ENCODE measurements at regions not wholly inside any gene's neighbourhood (a gene's known extent, or its start where the extent isn't known, plus 50 kb on each side); places are given as distances from the start of the nearest gene placed in this dataset.

- Mint-ChIP-seq H3K27me3 (peaks cover 2% of the 10 kb centered on the region), H3K36me3 (no peaks in the 10 kb centered on the region), H3K4me1 (no peaks in the 10 kb centered on the region), H3K4me3 (no peak overlapping the region), H3K9me3 (peaks cover 3% of the 10 kb centered on the region), H3K27ac (no peak overlapping the region)
- DNase-seq (ENCODE audit: low spot score in 2 of 2) = no peak
- ATAC-seq (ENCODE audit: low read depth) = no peak
Measured at GRCh38 chr2:2540406-2540805, 209.3 kb upstream of the MYT1L start.

DNA sequence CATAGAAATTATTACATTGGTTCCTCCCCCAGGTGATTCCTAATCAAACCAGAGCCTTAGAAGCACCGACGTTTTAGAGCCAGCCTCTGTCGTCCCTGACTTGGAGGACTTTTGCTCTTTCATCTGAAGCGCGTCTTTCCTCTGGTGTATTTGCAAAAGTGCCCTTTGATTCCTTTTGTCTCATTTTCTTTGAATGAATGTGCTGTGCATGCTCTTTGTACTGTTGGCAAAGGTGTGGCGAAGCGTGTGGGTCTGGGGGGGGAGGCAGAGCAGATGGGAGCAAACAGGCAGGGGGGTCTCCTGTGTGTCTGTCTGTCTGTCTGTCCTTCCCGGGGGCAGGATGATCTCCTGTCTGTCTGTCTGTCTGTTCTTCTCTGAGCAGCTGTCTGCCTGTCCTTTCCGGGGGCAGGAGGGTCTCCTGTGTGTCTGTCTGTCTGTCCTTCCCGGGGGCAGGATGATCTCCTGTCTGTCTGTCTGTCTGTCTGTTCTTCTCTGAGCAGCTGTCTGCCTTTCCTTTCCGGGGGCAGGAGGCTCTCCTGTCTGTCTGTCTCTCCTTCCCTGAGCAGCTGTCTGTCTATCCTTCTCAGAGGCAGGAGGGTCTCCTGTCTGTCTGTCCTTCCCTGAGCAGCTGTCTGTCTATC is 205.5 kb upstream of the MYT1L start:
- ATAC-seq (ENCODE audit: low read depth) (no peak), DNase-seq (ENCODE audit: low spot score in 2 of 2) (no peak)
- no peak overlapping the region for H3K4me3 Mint-ChIP-seq
- H3K9me3 Mint-ChIP-seq = peaks cover 4% of the 10 kb centered on the region
- H3K27me3 Mint-ChIP-seq = peaks cover 2% of the 10 kb centered on the region
- H3K36me3 Mint-ChIP-seq = no peaks in the 10 kb centered on the region
- H3K27ac Mint-ChIP-seq = no peak overlapping the region
- H3K4me1 Mint-ChIP-seq = no peaks in the 10 kb centered on the region

- no peaks in the 10 kb centered on the region for H3K27me3 Mint-ChIP-seq
- H3K36me3 Mint-ChIP-seq = no peaks in the 10 kb centered on the region
- no peaks in the 10 kb centered on the region for H3K4me1 Mint-ChIP-seq
- no peak overlapping the region for H3K27ac Mint-ChIP-seq
- no peak for ATAC-seq (ENCODE audit: low read depth)
- H3K9me3 Mint-ChIP-seq = peaks cover 1% of the 10 kb centered on the region
- no peak overlapping the region for H3K4me3 Mint-ChIP-seq
- DNase-seq (ENCODE audit: low spot score in 2 of 2) = no peak
Measured at GRCh38 chr2:2530334-2530733, 199.3 kb upstream of the MYT1L start.

DNA sequence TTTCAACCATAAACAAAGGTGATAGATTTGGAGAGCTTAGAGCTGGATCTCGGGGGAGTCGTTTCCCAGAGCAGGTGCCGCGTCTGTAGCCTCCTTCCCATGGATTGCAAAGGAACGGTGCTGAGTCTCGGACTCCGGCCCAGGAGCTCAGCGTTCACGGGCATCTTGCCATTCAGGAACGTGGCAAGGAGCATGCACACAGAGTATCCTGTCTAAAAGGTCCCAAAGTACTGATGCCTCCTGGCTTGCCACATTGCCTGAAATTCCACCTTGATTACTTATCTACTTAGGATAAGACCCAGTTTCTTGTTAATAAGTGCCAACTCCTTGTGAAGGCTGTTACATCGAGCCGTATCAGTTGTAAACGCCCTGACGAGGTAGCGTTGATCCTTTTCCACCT is 197.8 kb upstream of the MYT1L start:
- Mint-ChIP-seq H3K4me3 (no peak overlapping the region), H3K4me1 (no peaks in the 10 kb centered on the region), H3K27me3 (peaks cover 2% of the 10 kb centered on the region), H3K27ac (no peak overlapping the region), H3K36me3 (no peaks in the 10 kb centered on the region), H3K9me3 (peaks cover 1% of the 10 kb centered on the region)
- DNase-seq (ENCODE audit: low spot score in 2 of 2) = no peak
- no peak for ATAC-seq (ENCODE audit: low read depth)

GRCh38 chr2:2527148-2527547 is 196.1 kb upstream of the MYT1L start:
- H3K36me3 Mint-ChIP-seq = no peaks in the 10 kb centered on the region
- H3K4me1 Mint-ChIP-seq = no peaks in the 10 kb centered on the region
- no peak overlapping the region for H3K27ac Mint-ChIP-seq
- DNase-seq (ENCODE audit: low spot score in 2 of 2) (no peak), ATAC-seq (ENCODE audit: low read depth) (no peak)
- no peak overlapping the region for H3K4me3 Mint-ChIP-seq
- peaks cover under 1% of the 10 kb centered on the region for H3K9me3 Mint-ChIP-seq
- H3K27me3 Mint-ChIP-seq = peaks cover 5% of the 10 kb centered on the region

- no peak for DNase-seq (ENCODE audit: low spot score in 2 of 2)
- no peak for ATAC-seq (ENCODE audit: low read depth)
- Mint-ChIP-seq H3K27me3 (peaks cover 12% of the 10 kb centered on the region), H3K9me3 (peaks cover 8% of the 10 kb centered on the region), H3K27ac (no peak overlapping the region), H3K4me1 (no peaks in the 10 kb centered on the region), H3K36me3 (no peaks in the 10 kb centered on the region), H3K4me3 (no peak overlapping the region)
Measured at GRCh38 chr2:2524348-2524941, 193.4 kb upstream of the MYT1L start.

GRCh38 chr2:2523461-2524347 is 192.6 kb upstream of the MYT1L start:
- Mint-ChIP-seq H3K9me3 (peaks cover 8% of the 10 kb centered on the region), H3K4me1 (no peaks in the 10 kb centered on the region), H3K36me3 (no peaks in the 10 kb centered on the region), H3K4me3 (no peak overlapping the region), H3K27me3 (peaks cover 12% of the 10 kb centered on the region), H3K27ac (no peak overlapping the region)
- no peak for DNase-seq (ENCODE audit: low spot score in 2 of 2)
- ATAC-seq (ENCODE audit: low read depth) = no peak

- Mint-ChIP-seq H3K27ac (no peak overlapping the region), H3K27me3 (peaks cover 12% of the 10 kb centered on the region), H3K36me3 (no peaks in the 10 kb centered on the region), H3K4me3 (no peak overlapping the region), H3K4me1 (no peaks in the 10 kb centered on the region), H3K9me3 (peaks cover 8% of the 10 kb centered on the region)
- DNase-seq (ENCODE audit: low spot score in 2 of 2) (no peak), ATAC-seq (ENCODE audit: low read depth) (no peak)
Measured at GRCh38 chr2:2520401-2520811, 189.3 kb upstream of the MYT1L start.

DNA sequence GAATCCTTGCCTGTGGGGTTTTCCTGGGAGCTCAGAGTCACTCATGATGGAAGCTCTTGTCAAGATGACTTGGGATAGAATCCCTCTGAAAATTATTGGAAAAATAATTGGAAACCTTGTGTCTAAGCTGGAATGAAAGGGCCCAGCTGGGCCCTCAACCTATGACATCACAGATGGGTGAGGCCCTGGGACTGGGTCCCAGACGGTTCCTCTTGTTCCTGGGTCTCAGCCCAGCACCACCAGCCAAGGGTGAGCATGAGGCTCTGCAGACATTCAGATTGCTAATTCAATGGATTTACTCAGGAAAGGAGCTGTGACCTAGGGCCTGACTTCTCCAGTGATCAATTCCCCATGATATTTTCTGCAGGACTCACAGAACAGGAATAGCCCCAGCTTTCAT is 188.3 kb upstream of the MYT1L start:
- H3K4me1 Mint-ChIP-seq = no peaks in the 10 kb centered on the region

DNA sequence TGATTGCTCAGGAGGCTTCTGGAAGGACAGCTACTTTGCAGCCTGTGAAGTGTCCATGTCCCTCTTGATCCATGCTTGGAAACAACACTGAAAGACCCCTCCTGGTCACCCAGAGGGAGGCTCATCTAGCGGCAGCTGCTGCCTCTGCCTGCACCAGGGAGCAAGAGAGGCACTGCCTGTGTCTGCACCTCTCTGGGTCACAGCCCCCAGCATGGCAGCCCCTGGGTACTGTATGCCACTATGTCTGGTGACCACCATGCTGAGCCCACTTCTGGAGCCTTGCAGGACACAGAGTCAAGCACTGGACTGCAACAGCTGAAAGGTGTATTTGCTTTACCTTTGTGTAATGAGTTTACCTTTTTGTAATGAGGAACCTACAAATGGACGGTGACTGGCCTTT is 186.3 kb upstream of the MYT1L start:
- no peaks in the 10 kb centered on the region for H3K4me1 Mint-ChIP-seq
- ATAC-seq (ENCODE audit: low read depth) = no peak
- no peaks in the 10 kb centered on the region for H3K36me3 Mint-ChIP-seq
- DNase-seq (ENCODE audit: low spot score in 2 of 2) = no peak
- H3K9me3 Mint-ChIP-seq = peaks cover 8% of the 10 kb centered on the region
- H3K27ac Mint-ChIP-seq = no peak overlapping the region
- H3K4me3 Mint-ChIP-seq = no peak overlapping the region
- H3K27me3 Mint-ChIP-seq = peaks cover 8% of the 10 kb centered on the region

More for the DNA sequence above, 188.3 kb upstream of the MYT1L start:
- no peak for ATAC-seq (ENCODE audit: low read depth)
- H3K9me3 Mint-ChIP-seq = peaks cover 8% of the 10 kb centered on the region
- no peaks in the 10 kb centered on the region for H3K36me3 Mint-ChIP-seq
- DNase-seq (ENCODE audit: low spot score in 2 of 2) = no peak
- peaks cover 12% of the 10 kb centered on the region for H3K27me3 Mint-ChIP-seq
- H3K27ac Mint-ChIP-seq = no peak overlapping the region
- no peak overlapping the region for H3K4me3 Mint-ChIP-seq

DNA sequence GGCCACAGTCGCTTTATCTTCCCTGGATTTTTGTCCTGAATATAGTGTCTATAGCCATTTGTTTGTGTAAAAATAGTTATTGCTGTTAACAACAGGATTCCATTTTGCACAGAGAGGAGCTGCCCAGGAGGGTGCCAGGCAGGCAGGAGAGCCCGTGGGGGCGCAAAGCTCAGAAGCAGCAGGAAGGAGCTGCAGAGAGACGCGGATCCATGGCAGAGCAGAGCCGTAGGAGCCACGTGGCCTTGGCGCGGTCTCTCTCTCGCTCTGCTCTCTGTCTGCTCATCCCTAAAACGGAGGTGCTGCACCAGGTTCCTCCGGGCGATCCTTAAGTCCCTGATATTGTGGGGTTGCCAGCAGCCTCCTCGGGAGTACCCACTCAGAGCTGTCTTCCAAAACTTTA is 185.3 kb upstream of the MYT1L start:
- Mint-ChIP-seq H3K4me1 (no peaks in the 10 kb centered on the region), H3K36me3 (no peaks in the 10 kb centered on the region), H3K27me3 (no peaks in the 10 kb centered on the region), H3K4me3 (no peak overlapping the region), H3K27ac (no peak overlapping the region), H3K9me3 (peaks cover under 1% of the 10 kb centered on the region)
- no peak for ATAC-seq (ENCODE audit: low read depth)
- no peak for DNase-seq (ENCODE audit: low spot score in 2 of 2)

- Mint-ChIP-seq H3K27me3 (no peaks in the 10 kb centered on the region), H3K4me3 (no peak overlapping the region), H3K4me1 (no peaks in the 10 kb centered on the region), H3K27ac (no peak overlapping the region), H3K36me3 (no peaks in the 10 kb centered on the region), H3K9me3 (peaks cover 2% of the 10 kb centered on the region)
- DNase-seq (ENCODE audit: low spot score in 2 of 2) (no peak), ATAC-seq (ENCODE audit: low read depth) (no peak)
Measured at GRCh38 chr2:2512931-2513330, 181.9 kb upstream of the MYT1L start.

- H3K36me3 Mint-ChIP-seq = no peaks in the 10 kb centered on the region
- no peak overlapping the region for H3K27ac Mint-ChIP-seq
- H3K4me3 Mint-ChIP-seq = no peak overlapping the region
- DNase-seq (ENCODE audit: low spot score in 2 of 2) (no peak), ATAC-seq (ENCODE audit: low read depth) (no peak)
- no peaks in the 10 kb centered on the region for H3K27me3 Mint-ChIP-seq
- peaks cover 2% of the 10 kb centered on the region for H3K9me3 Mint-ChIP-seq
- H3K4me1 Mint-ChIP-seq = no peaks in the 10 kb centered on the region
Measured at GRCh38 chr2:2507417-2507997, 176.4 kb upstream of the MYT1L start.

DNA sequence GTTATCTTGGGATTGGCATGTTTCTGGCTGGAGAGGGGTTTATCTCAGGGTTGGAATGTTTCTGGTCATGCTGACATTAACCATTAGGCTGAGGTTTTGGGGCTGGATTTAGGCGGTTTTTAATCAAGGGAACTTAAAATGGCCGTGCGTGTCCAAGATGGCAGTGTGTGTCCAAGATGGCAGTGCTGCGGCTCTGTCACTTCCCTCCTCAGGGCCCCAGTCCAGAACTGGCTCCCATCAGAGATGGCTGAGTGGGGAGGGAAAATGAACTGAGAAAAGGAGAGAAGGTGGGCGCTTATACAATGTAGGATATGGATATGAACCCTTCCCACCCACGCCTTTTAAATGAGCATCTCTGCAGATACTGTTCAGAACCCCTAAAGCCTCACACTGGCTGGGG is 175.5 kb upstream of the MYT1L start:
- H3K4me3 Mint-ChIP-seq = no peak overlapping the region
- no peaks in the 10 kb centered on the region for H3K27me3 Mint-ChIP-seq
- no peaks in the 10 kb centered on the region for H3K4me1 Mint-ChIP-seq
- peaks cover 2% of the 10 kb centered on the region for H3K9me3 Mint-ChIP-seq
- no peak for ATAC-seq (ENCODE audit: low read depth)
- no peak for DNase-seq (ENCODE audit: low spot score in 2 of 2)
- no peak overlapping the region for H3K27ac Mint-ChIP-seq
- H3K36me3 Mint-ChIP-seq = no peaks in the 10 kb centered on the region
